Daoy (cell line): ENCODE measurements at regions not wholly inside any gene's neighbourhood (a gene's known extent, or its start where the extent isn't known, plus 50 kb on each side); places are given as distances from the start of the nearest gene placed in this dataset.

ENCODE experiments used
- DNase-seq: peaks from one replicate; pipeline ENCODE4 v3.0.0-alpha.2; 2015; ENCODE audit warnings: low read depth

DNA sequence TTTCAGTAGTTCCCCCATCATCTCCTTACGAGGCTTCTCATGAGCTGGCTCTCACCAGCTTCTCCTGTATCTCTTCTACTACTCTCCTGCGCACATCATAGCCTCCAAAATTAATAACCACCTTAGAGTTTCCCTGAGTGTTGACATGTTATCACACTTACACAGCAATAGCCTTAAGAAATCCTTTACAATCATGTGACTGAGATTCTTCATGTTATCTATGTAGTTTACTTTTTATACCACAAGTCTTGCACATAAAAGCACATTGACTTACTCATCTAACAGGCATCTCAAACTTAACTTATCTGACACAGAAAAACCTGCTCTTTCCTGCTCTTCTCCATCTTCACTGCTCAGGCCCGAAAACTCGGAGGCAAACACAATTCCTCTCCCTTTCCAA is 103.7 kb upstream of the TAB2 start:
- no peak for DNase-seq

DNA sequence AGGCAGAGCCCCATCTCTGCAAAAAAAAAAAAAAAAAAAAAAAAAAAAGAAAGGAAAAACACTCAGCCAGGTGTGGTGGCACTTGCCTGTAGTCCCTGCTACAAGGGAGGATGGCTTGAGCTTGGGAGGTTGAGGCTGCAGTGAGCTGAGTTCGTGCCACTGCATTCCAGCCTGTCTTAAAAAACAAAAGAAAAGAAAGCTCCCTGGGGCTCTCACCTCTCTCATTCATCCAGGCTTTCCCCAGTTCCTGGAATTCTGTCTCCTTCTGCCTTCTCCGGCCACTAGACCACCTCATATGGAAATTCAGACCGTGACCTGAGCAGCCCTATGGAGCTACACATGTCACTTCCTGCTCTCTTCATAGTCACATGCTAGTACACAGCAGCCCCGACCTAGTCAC is 101.1 kb upstream of the TAB2 start:
- no peak for DNase-seq

DNA sequence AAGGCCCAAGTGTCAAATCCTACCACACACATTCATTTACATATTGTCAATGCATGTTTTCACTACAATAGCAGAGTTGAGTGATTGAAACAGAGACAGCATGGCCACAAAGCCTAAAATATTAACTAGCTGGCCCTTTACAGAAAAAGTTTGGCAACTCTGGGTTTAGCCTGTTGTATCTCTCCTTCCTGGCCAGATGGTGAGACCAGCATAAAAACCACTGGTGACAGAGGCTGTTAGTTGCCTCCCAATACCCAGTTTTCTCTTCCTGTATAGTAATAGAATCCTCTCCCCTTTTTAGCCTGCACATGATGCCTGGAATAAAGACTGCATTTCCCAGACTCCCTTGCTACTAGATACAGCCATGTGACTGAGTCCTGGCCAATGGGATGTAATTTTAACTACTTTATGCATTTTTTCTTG is 100.0 kb upstream of the TAB2 start:
- DNase-seq = no peak

DNA sequence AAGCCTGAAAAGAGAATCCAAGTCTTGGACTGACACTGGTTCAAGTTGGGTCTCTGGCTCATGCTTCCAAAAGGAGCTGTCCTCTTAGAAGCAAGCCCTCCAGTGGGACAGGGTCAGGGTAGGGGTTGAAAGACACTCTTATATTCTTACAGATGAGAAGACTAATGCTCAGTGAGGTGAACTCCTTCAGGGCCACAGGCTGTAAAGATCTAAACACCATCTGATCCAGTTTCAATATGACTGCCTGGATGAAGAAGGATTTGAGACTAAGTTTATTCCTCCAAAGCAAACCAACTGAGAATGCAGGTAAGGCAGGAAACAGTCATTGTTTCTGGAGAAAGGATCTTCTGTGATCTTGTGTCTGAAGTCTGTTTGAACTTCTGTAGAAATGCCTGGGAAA is 99.0 kb upstream of the TAB2 start:
- no peak for DNase-seq

DNA sequence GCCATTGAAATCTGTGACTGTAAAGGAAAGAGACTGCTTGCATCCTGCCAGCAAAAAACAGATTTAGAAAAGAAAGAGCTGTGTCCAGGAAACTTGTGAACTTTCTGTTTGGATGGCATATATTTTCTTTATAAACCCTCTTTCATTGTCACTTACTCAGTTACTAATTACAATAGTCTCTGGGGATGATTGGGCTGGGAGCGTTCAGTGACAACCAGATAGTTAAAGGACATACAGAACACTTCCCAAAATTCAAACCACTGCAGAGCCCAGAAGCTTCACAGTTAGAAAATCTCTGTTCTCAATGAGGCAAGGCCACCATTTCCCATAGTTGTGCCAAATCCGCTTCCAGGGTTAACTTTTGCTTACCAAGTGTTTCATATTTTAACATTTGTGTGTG is 98.6 kb upstream of the TAB2 start:
- DNase-seq = no peak

DNA sequence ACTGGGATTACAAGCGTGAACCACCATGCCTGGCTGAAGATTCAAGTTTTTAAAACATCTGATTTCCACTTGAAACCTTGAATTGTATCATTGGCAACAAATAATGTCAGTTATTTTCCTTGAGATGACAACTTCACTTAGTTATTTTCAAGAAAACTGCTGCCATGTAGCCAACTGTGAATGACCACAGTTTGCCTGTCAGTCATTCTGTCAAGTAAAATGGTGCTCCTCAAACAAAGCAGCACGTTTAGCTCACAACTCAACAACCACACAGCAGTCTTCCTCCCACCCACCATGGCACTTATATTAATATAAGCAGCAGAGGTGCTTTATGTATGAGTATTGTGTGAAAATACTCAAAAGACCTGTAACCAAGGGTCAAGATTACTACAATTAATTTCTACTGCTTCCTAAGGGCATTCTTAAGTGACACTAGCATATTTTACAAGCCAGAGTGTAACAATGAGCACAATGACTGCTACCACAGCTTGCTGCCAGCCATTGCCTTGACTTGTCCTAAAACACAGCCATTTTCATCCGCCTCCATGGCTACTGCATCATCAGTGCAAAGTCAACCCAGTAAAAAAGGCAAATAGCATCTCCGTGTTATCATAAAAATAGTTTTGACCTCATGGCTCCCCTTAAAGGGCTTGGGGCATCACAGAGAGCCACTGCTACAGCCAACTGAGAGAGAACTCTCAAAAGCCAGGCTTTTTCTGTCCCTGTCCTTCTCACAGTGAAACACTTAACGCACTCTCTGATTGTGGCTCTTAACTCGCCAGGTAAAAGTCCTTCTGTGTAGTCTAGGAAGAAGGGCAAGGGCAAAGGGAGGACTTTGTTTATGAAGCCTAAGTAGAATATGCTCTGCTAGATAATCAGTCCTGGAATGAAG is 96.4 kb upstream of the TAB2 start:
- no peak for DNase-seq

DNA sequence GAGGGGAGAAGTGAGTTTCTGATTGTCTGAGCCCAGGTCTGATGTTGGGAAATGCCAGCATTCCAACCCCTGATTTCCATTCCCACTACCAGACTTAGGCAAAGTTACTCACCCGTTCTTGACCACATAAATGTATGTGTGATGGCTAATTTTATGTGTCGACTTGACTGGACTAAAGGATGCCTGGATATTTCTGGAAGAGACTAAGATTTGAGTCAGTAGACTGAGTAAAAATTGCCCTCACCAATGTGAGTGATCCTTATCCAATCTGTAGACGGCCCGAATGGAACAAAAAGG is 95.8 kb upstream of the TAB2 start:
- DNase-seq = peak; percentile 13

DNA sequence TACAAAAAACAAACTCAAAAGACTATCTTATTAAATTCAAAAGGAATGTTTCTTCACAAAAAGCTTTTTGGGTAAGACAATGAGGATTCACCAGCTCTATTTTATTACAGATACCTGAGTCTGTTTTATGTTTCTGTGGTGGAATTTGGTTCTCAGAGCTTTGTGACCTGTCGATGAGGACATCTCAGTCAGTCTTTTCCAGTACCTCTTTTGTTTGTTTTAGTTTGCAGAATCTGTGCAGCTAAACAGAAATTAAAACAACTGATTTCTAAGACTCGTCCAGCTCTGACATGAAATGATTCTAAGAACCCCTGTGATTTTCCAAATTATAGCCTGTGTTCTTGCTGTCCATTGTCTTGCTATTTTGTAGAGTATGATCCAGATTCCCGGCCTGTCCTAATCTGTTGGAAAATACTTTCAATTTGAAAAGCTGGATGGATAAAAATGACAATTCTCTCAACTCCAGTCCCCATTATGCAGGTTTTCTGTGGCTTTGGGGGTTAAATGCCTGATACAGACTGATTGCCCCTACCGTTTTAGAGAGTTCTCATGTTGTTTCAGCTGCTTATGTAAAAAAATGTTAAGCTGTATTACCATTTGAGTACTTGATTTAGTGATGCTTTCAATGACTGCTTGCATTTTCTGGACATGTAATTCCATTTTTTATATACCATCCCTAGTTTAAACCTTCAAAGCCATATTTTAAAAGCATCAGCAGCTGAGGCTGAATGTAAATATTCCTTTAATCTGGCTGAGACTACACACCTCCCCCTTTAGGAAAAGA is 94.2 kb upstream of the TAB2 start:
- no peak for DNase-seq

DNA sequence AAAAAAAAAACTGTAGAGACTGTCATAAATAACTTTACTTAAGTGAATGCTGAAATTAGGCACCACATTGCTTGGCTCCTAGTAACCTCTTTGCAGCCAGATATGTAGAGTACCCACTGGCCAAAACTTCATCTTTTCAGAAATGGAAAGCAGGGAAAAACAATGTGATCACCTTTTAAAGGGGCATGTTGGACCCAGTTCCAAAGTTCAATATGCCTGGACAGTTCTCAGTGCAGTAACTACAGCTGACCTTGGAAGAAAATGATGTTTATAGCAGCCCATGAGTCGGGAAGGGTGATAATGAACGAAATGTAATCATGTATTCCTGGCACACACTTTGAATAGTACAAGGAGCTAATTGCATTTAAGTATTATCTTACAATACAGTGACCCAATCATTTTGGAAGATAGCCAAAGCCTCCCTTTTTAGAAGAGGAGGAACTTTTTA is 93.6 kb upstream of the TAB2 start:
- no peak for DNase-seq

DNA sequence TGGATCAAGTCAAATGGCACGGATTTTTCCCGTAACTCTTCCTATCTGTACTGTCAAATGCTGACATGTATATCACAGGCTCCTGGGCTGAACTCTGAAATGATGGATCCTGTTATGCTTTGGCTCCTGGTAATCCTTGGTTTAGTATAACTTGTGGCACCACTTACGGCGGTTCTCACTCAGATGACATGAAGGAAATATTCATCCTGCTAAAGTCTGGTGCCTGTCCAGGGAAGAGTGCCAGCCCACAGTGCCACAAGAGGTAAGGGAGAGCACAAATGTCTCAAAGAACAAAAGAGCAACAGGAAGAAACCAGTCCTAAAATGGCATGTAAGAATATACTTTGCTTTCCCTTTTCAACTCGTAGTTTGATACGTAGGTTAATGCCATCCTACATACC is 93.1 kb upstream of the TAB2 start:
- peak; percentile 15 for DNase-seq

DNA sequence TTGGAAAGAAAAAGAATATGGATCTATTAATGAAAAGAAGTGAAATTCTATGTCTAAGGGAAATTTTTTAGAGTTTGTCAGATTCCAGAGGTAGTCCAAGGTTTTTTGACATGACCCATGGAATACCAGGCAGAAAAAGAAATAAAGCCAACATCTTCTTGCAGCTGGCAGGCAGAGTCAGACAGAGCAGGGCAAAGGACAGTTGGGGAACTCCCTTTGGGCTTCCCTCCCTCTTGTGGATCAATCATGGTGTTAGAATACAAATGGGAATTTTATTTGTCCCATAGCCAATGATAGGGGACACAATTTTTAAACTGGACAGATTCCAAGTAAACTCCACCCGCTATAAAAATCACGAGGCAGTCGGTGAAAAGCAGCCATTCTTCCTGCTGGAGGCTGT is 92.1 kb upstream of the TAB2 start:
- no peak for DNase-seq

DNA sequence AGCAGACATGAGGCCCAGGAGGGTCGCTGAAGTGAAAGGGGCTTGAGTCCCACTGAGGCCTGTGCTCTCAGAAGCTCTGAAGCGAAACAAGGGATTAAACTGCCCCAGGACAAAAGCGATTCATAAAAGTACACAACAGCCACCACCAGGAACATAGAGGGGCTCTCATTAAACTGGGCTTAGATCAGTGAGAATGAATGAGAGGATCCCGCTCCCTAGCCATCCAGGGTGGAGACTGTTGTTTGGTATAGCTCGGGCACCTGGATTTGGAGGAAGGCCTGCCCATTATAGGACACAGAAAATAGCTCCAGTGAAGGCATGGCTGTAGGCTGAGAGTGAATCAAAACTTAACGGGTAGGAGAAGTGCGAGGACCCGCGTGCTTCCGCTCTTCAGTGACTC is 91.6 kb upstream of the TAB2 start:
- no peak for DNase-seq

DNA sequence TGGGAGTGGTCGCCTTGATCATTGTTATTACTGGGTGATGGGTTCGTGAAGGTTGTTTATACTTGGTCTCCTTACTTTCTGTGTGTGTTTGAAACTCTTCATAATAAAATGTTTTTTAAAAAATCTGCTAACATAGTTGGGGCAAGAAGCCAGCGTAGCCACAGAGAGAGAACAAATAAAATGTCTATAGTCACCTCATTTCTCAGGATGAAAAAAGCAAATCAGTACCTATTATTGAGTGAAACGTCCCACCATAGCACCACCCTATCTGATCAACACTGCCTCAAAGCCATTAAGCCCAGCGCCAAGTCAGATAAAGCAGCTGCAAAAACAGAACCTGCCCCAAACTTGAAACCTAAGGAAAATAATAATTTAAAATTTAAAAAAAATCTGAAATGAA is 89.7 kb upstream of the TAB2 start:
- no peak for DNase-seq

DNA sequence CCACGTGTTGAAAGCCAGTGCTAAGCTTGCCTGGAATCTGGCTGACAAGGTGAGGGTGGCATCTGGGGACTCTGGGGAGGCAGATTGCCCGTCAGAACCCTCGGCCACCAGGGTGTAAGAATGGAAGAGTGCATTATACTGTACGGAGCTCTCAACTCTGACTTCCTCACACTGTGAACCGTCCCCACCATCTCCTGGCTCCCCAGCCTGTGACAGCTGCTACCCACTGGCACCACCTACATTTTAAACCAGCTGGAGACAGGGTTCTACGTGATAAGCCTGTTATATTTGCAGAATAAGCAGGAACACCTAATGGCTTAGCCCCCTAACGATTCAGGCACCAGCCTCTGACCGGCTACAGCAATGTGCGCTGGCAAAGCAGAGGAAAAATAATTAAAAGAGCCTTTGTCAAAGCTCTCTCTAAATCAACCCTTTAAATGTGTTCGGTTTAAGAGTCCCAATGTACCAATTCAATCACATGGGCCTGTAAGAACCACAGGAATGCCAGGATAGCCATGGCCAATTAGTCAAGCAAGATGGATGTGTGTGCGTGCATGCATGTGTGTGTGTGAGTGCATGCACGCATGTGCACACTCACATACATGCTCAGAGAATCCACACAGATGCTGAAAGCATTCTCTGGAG is 89.1 kb upstream of the TAB2 start:
- no peak for DNase-seq

DNA sequence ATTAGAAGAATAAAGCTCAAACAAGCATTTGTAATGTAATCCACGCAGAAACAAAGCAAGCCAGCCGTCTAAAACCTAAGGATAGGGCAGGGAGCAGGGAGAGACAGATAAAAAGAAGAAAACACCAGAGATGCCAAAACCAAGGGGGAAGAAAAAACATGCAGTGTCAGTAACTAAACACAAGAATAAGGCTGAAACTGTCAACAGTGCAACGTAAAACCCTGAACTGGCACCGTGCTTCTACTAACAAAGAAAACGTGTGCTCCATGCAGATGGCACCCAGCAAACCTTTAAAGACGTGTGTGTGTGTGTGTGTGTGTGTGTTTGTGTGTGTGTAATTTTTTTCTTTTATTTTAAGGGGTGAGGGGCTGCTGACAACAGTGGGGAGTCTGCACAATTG is 88.4 kb upstream of the TAB2 start:
- DNase-seq = no peak

DNA sequence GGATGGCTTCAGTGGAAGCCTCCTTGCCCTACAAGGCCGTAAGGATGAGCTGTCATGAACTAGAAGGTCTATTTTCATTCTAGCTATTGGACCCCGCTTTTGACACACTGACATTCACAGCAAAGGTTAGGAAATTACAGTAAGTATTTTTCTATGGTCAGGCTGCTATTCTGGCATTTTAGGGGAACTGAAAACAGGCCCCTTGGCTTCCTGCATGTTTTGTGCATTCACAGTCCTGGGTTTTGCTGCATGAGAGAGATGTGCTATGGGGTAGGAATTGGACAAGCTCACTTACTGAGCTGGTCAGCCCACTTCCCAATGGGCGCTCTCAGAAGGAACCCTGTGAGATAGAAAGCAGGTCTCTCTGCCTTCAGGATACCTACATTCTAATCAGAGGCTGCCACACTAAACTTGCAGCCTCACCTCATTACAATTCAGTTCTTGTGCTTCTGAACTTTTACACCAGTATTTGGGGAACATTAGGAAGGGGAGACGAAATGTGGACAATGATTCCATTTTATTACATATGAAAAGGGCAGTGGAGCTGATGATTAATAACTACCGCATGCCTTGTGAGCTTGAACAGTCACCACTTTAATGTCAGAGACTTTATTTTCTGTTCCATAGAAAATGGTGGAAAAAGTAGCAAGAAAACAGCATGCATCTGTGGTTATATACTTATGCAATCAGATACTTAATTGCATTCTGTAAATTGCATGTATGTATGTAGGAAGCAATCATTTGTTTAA is 86.6 kb upstream of the TAB2 start:
- DNase-seq = no peak

DNA sequence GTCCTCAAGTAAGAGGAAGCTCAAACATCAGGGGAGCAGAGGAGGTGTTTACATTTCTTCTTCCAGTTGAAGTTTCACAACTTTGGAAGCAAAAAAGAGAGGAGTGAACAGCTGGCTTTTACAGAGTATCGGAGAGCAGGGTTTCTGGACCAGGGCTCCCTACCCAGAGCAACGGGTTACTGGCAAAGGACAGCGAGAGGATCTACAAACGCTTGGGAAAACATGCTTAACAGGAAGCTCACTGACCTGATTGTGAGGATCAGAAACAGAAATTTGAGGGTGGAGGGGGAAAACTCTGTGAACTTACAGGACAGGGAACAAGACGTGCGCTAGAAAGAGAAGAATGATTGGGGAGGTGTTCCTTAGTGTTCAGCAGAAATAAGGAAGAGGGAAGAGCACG is 85.7 kb upstream of the TAB2 start:
- no peak for DNase-seq

DNA sequence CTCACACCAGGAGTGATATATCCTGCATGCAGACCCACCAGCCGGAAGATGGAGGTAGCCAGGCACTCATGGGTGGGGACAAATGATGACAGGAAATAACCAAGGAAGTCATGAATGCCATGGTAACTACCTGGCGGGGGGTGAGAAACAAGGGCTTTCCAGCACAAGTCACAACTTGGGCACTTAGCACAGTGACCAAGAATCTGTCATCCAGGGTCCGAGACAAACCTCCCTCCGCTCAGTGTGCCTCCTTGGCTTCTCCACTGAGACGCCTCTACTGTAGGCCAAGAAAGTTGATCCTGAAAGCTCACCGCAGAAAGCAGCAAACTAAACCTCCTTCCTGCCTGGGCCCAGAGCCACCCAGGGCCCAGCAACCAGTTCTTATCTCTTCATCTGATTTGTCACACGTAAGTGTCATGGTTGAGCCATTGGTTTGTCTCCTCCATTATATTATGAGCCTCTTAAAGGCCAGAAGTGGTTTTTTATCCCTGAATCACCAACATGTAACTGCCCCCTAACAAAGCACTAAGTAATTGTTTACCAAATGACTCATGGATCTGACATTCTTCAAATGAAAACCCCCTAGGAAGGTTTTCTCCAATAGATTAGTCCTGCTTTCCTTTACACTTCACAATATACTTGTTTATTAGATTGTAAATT is 84.3 kb upstream of the TAB2 start:
- DNase-seq = peak; percentile 98

DNA sequence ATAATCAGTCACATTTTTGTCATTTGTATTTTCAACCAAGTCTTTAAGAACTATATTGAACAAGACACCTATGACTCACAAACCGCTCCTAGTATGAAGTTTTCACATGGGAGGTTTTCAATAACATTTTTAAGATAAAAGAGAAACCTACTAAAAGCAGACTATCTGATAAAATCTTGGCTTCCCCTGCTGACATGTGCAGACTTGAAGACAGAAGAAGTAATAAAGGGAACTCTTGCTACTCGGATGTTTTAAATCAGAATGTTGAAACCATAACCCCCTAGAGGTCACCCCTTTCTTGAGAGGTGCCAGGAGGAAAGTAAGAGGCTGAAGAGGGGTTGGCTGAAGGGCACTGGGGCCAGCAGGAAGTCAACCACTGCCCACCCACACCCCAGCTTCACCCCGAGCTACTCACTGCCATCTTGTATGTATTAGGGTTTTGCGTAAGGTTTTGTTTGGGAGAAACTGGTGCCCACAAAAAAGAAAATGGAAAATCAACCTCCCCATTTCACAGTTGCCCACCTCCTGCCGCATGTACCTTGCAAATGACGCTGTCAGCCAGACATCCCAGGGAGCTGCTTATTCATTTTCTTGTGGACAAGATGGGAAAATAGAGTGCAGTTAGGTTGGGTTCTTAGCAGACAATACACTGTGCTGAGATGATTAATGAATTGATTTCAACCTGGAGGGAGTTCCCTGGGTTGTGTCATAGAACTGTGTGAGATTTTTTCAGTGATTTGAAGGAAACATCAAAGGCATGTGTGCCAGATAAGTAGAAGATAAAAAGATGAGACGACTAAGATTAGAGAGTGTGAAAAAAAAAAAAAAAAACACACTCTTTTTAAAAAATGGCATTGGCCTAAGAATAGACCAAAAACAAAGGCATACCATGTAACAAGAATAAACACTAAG is 83.2 kb upstream of the TAB2 start:
- DNase-seq = peak; percentile 84

DNA sequence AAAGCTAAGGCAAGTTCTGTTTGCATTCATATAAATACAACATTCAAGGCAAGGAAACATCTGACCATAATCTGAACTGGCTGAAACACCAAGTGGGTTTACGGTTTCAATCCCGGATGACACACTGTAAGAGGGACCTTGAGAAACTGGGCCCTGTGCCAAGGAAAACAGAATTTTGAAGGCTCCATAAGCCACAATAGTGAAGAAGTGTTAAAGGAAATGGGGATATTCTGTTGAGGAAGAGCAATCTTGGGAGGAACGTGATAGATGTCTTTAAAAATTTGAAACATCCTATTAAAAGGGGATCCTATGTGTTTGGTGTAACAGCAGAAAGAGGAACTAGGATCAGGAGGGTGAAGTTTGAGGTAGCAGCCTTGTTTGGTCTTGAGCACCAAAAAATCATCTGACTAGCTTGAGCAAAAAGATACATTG is 82.4 kb upstream of the TAB2 start:
- peak; percentile 95 for DNase-seq
